Stimulated activated CD4-positive, alpha-beta T cell treated with anti-CD3 and anti-CD28 coated beads, Interleukin-1b, Interleukin-23, amount 100 ng/mL, for 24 hours (primary cell): ENCODE measurements at regions not wholly inside any gene's neighbourhood (a gene's known extent, or its start where the extent isn't known, plus 50 kb on each side); places are given as distances from the start of the nearest gene placed in this dataset.

ENCODE experiments used
- DNase-seq, 4 experiments: peaks; one replicate each; pipeline ENCODE4 v3.0.0-alpha.2; 2020; ENCODE audit warnings: low read depth in 4 of 4, low spot score in 1 of 4

DNA sequence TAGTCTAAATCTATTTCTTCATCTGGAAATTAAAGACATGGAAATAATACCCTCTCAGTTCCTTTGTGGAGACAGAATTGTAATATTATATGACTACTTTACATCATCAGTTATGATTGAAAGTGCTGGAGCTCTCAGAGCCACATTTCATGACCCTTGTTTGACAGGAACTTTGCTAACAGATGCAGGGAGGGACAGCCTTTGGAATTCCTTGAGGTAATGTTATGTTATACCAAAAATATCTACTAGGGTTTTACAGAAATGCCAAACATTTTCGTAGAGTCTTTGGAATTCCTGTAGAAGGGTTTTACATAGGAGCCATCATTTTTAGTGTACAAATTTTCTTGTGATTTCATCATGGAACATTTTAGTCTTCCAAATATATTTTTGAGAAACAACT lies 57.4 kb upstream of the ADAMTS5 start:
- DNase-seq: no peak

DNA sequence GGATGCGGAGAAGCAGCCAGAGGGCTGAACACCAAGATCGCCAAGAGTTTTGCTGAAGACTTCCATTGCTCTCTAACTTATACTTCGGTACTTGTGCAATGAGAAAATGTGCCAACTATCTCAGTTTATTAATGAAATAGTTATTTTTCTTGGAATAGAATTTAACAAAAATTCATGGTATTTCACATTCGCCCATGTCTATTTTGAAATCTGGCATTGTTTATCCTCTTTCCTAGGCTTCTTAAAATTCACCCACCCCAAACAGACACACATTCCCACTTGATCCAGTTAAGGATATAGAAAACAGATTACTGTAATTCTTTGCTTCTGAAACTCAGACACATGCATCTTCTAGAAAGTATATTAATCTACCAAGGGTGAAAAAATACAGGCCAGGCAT lies 56.3 kb upstream of the ADAMTS5 start:
- no peak for DNase-seq

DNA sequence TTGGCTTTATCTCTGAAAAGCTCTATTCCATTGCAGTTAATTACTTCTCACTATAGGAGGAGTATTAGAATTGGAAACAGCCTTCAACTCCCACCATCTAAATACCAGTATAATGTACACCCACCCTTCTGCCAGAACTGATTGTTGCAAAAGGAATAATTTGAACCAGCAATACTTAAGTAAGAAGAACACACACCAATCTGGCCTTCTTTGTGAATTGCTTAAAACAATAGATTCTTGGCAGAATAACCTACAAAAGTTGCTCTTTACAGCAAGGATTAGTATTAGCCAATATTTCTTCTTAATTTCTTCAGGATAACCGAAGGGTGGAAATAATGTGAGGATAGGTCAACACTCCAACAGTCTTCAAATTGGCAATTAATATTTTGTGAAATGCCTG lies 54.9 kb upstream of the ADAMTS5 start:
- DNase-seq: no peak

DNA sequence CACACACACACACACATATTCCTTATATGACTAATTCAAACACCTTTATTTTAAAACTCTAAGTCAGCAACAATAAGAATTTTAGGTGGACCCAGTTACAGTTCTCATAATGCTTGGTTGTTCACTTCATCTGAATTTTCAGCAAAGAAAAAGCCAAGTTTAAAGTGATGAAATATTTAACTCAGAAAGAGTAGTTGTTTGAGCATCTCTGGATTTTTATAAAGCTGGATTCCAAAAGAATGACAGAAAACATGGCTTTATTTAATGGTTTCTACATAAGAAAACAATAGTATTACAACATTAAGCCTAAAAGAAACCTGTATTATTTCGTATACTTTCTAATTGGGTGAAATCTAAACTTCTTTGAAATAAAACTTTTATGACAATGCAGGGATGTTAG lies 54.2 kb upstream of the ADAMTS5 start:
- DNase-seq: no peak

DNA sequence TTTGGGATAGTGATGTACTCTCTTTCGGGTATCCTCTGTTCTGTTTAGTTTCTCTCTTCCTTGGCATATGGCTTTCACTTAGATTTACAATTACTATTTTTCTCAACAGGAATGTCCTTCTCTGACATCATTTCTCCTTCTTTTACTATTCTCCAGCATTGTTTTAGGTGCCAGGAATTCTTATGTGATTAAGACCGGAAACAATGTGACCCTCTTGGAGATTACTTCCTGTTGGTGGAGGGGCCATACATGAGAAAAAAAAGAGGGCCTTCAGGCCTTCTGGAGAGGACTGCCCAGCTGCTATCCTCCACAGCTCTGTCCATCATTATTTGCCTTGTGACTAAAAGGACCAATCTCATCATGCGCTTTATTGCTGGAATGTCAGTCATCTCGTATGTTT lies 50.4 kb upstream of the ADAMTS5 start:
- no peak for DNase-seq
